22Rv1 (cell line): ENCODE measurements at regions not wholly inside any gene's neighbourhood (a gene's known extent, or its start where the extent isn't known, plus 50 kb on each side); places are given as distances from the start of the nearest gene placed in this dataset.
A peak's percentile ranks its signal among the peaks of the same experiment; 100 is the strongest.

ENCODE experiments used
- H3K27ac ChIP-seq: fragments of 450-650 bp; 2 replicates; pipeline ENCODE4 v1.5.1; 2017
- CTCF ChIP-seq: fragments of 450-650 bp; IDR thresholded peaks from 2 replicates; pipeline ENCODE4 v1.5.1; 2017; ENCODE audit warnings: mild to moderate bottlenecking
- ZFX ChIP-seq: fragments of 450-650 bp; IDR thresholded peaks from 2 replicates; pipeline ENCODE4 v1.6.1; 2017; ENCODE audit warnings: antibody characterized with exemption, borderline replicate concordance

- no peak overlapping the region for H3K27ac ChIP-seq
- TF ChIP-seq CTCF: no peak
- no peak for TF ChIP-seq ZFX
These were observed 240.9 kb upstream of the ZNF521 start for GRCh38 chr18:25592804-25593360.

GRCh38 chr18:25590456-25590855 is 238.5 kb upstream of the ZNF521 start:
- TF ChIP-seq ZFX (no peak), CTCF (no peak)
- H3K27ac ChIP-seq: no peak overlapping the region

GRCh38 chr18:25587545-25587944 is 235.6 kb upstream of the ZNF521 start:
- no peak for TF ChIP-seq CTCF
- TF ChIP-seq ZFX: no peak
- H3K27ac ChIP-seq: no peak overlapping the region

- TF ChIP-seq ZFX: no peak
- no peak for TF ChIP-seq CTCF
- H3K27ac ChIP-seq: no peak overlapping the region
These were observed 217.0 kb upstream of the ZNF521 start for GRCh38 chr18:25568986-25569385.

GRCh38 chr18:25563816-25564683 is 212.1 kb upstream of the ZNF521 start:
- no peak for TF ChIP-seq ZFX
- no peak for TF ChIP-seq CTCF
- no peak overlapping the region for H3K27ac ChIP-seq

- TF ChIP-seq CTCF (no peak), ZFX (no peak)
- no peak overlapping the region for H3K27ac ChIP-seq
These were observed 211.4 kb upstream of the ZNF521 start for GRCh38 chr18:25563346-25563745.

- no peak overlapping the region for H3K27ac ChIP-seq
- TF ChIP-seq ZFX: no peak
- TF ChIP-seq CTCF: peak; percentile 11; the same call in 1 of the 2 replicates
These were observed 210.0 kb upstream of the ZNF521 start for GRCh38 chr18:25561918-25562317.
